Lower leg skin (tissue), 4 donors: ENCODE measurements at regions not wholly inside any gene's neighbourhood (a gene's known extent, or its start where the extent isn't known, plus 50 kb on each side); places are given as distances from the start of the nearest gene placed in this dataset.
A peak's percentile ranks its signal among the peaks of the same experiment; 100 is the strongest.

ENCODE experiments used
- DNase-seq, 2 donors: peaks; one replicate each; pipeline ENCODE4 v3.0.0-alpha.2; 2019; ENCODE audit warnings: low spot score in 2 of 2
- H3K4me3 ChIP-seq: fragments of 200-600 bp; sonication (generic); 2 replicates; pipeline ENCODE4 v1.5.1; 2017; ENCODE audit warnings: mild to moderate bottlenecking, low read depth; ENCODE audit not compliant: poor library complexity, severe bottlenecking
- CTCF ChIP-seq, 3 donors: fragments of 450-650 bp; IDR thresholded peaks; one replicate each; pipeline ENCODE4 v1.5.1; 2016; ENCODE audit warnings: antibody characterized with exemption in 3 of 3, mild to moderate bottlenecking in 3 of 3, moderate library complexity in 2 of 3
- POLR2A ChIP-seq, 2 donors: fragments of 450-650 bp; IDR thresholded peaks; one replicate each; pipeline ENCODE4 v1.6.1; 2016 to 2017; ENCODE audit warnings: antibody characterized with exemption in 2 of 2, mild to moderate bottlenecking in 1 of 2, moderate library complexity in 1 of 2
- WGBS, 2 donors: methylation state at CpG; one replicate each; pipeline ENCODE4 v1.1.5; 2018; 5-methylcytosine and 5-hydroxymethylcytosine counted together
- intact Hi-C: fragments of 100-400 bp; cut with DNase I; formaldehyde crosslinking; loops from one replicate; pipeline ENCODE4 v1.15.0; 2023; ENCODE audit warnings: low total_unique reads

GRCh38 chr11:127057126-127057525 lies 56.6 kb upstream of the KIRREL3 start:
- intact Hi-C loops, result no loop called here
- 81 to 84% methylated on average over 8 of the region's 8 CpGs for WGBS, 2 donors
- no peak overlapping the region for H3K4me3 ChIP-seq

GRCh38 chr11:127056338-127056971 lies 55.9 kb upstream of the KIRREL3 start:
- 72 to 84% methylated on average over 6 of the region's 6 CpGs for WGBS, 2 donors
- peak in 1 of 2 donors; percentile 36 for DNase-seq
- intact Hi-C loops, result no loop called here
- TF ChIP-seq POLR2A (IDR thresholded peaks at IDR 0.05) (no peak), CTCF (IDR thresholded peaks at IDR 0.05) (no peak)
- no peak overlapping the region for H3K4me3 ChIP-seq

More at GRCh38 chr11:127057126-127057525, 56.6 kb upstream of the KIRREL3 start:
- TF ChIP-seq POLR2A (IDR thresholded peaks at IDR 0.05) (no peak), CTCF (IDR thresholded peaks at IDR 0.05) (no peak)
- no peak for DNase-seq

- TF ChIP-seq POLR2A (IDR thresholded peaks at IDR 0.05), result no peak
- TF ChIP-seq CTCF (IDR thresholded peaks at IDR 0.05), result no peak
- 62 to 63% methylated on average over 6 of the region's 6 CpGs for WGBS, 2 donors
- intact Hi-C loops, result no loop called here
- H3K4me3 ChIP-seq, result no peak overlapping the region
- DNase-seq, result peak in 1 of 2 donors; percentile 45
Measured at GRCh38 chr11:127055236-127055635, 54.7 kb upstream of the KIRREL3 start.

GRCh38 chr11:127054153-127054552 lies 53.6 kb upstream of the KIRREL3 start:
- TF ChIP-seq POLR2A (IDR thresholded peaks at IDR 0.05), result no peak
- intact Hi-C loops, result no loop called here
- DNase-seq, result no peak
- H3K4me3 ChIP-seq, result no peak overlapping the region
- 76 to 90% methylated on average over 2 of the region's 2 CpGs for WGBS, 2 donors

- no peak for DNase-seq
- no peak for TF ChIP-seq CTCF (IDR thresholded peaks at IDR 0.05)
- no peak for TF ChIP-seq POLR2A (IDR thresholded peaks at IDR 0.05)
- H3K4me3 ChIP-seq, result no peak overlapping the region
- WGBS, 2 donors, result 73 to 83% methylated on average over 1 of the region's 1 CpG
- intact Hi-C loops, result no loop called here
Measured at GRCh38 chr11:127052404-127052803, 51.8 kb upstream of the KIRREL3 start.
